Adrenal gland (tissue), 9 donors: ENCODE measurements at regions not wholly inside any gene's neighbourhood (a gene's known extent, or its start where the extent isn't known, plus 50 kb on each side); places are given as distances from the start of the nearest gene placed in this dataset.
"Not testable (repeated sequence)": the region's sequence is repeated elsewhere in the genome, so short reads cannot be mapped to it uniquely, and the experiment has no call there.

Experiments used
- DNase-seq, 7 donors: peaks; one replicate each; pipeline ENCODE4 v3.0.0-alpha.2; 2019 to 2020
- H3K27ac ChIP-seq, 5 donors: fragments of 200-600 bp; sonication (generic) in 4 of 5; 1 replicate in 3 of 5; 2 replicates in 2 of 5; pipeline versions ENCODE4 v1.5.1 to v1.8.0; 2016 to 2020; ENCODE audit warnings: mild to moderate bottlenecking in 1 of 5
- H3K27me3 ChIP-seq: fragments of 200-600 bp; 2 replicates; pipeline ENCODE4 v1.8.0; 2021
- H3K36me3 ChIP-seq, 2 donors: fragments of 200-600 bp; replicated peaks in 1 of 2; 1 replicate in 1 of 2; 2 replicates in 1 of 2; pipeline versions ENCODE4 v1.5.1 to v1.8.0; 2018 to 2022
- H3K4me1 ChIP-seq, 2 donors: fragments of 200-600 bp; replicated peaks in 1 of 2; 1 replicate in 1 of 2; 2 replicates in 1 of 2; pipeline versions ENCODE4 v1.5.1 to v1.8.0; 2018 to 2021
- H3K4me3 ChIP-seq, 4 donors: fragments of 200-600 bp; sonication (generic) in 3 of 4; one replicate each; pipeline ENCODE4 v1.5.1; 2016 to 2018
- H3K9me3 ChIP-seq, 3 donors: fragments of 200-600 bp; sonication (generic) in 1 of 3; replicated peaks in 1 of 3; 1 replicate in 2 of 3; 2 replicates in 1 of 3; pipeline versions ENCODE4 v1.5.1 to v1.8.0; 2016 to 2021
- POLR2A ChIP-seq, 2 donors: fragments of 450-650 bp; IDR thresholded peaks; one replicate each; pipeline ENCODE4 v1.6.1; 2017; ENCODE audit warnings: antibody characterized with exemption in 2 of 2, mild to moderate bottlenecking in 2 of 2, moderate library complexity in 1 of 2
- WGBS, 4 donors: extraction: QIAGEN DNeasy Blood & Tissue Kit in 2 of 4; methylation state at CpG; one replicate each; pipeline versions ENCODE4 v1.1.5 to v1.1.7; 2013 to 2017; 5-methylcytosine and 5-hydroxymethylcytosine counted together
- intact Hi-C, 2 donors: fragments of 100-400 bp; cut with DNase I; formaldehyde crosslinking; loops; one replicate each; pipeline versions ENCODE4 v1.14.1 to v1.15.0; 2022 to 2023
- TF ChIP-seq, protein P1 (sequence below), 6 experiments: fragments of 450-650 bp in 4 of 6; fragments of 200-600 bp in 2 of 6; sonication (generic) in 1 of 6; IDR thresholded peaks; 1 replicate in 5 of 6; 2 replicates in 1 of 6; pipeline versions ENCODE4 v1.5.1 to v1.8.0; 2016 to 2021; ENCODE audit warnings: antibody characterized with exemption in 6 of 6, mild to moderate bottlenecking in 2 of 6, moderate library complexity in 1 of 6
- donor health status: healthy with polysubstance abuse.
- donor health status: Bipolar disorder and iron deficiency.
- donor health status: DM: yes; HTN: yes; CAD: no.
- donor health status: DM: no; HTN: no; CAD: no.
- donor health status: DM: no; HTN: no; CAD: no.

DNA sequence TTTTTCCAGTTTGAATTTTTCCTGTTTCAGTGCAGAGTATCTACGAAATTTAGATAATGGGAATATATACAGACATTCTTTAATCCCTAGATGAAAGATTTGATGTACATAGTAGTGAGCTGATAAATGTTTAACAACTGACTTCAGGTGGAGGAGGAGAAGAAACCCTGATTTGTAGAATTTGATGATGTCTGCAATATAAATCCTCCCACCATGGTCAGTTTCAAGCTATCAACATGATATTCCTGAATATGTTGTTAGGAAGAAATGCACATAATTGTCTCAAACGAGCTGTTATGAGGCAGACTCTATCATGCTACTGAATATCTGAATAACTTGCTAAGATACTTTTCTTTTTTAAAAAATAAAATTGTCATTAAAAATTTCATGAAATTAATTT, 629.3 kb upstream of the LRRN3 start:
- intact Hi-C loops = no loop called here
- TF ChIP-seq, protein P1, sequence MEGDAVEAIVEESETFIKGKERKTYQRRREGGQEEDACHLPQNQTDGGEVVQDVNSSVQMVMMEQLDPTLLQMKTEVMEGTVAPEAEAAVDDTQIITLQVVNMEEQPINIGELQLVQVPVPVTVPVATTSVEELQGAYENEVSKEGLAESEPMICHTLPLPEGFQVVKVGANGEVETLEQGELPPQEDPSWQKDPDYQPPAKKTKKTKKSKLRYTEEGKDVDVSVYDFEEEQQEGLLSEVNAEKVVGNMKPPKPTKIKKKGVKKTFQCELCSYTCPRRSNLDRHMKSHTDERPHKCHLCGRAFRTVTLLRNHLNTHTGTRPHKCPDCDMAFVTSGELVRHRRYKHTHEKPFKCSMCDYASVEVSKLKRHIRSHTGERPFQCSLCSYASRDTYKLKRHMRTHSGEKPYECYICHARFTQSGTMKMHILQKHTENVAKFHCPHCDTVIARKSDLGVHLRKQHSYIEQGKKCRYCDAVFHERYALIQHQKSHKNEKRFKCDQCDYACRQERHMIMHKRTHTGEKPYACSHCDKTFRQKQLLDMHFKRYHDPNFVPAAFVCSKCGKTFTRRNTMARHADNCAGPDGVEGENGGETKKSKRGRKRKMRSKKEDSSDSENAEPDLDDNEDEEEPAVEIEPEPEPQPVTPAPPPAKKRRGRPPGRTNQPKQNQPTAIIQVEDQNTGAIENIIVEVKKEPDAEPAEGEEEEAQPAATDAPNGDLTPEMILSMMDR (IDR thresholded peaks at IDR 0.05) = no peak
- no peak for TF ChIP-seq POLR2A (IDR thresholded peaks at IDR 0.05)
- no peaks in the 10 kb centered on the region for H3K9me3 ChIP-seq
- DNase-seq = no peak
- 45 to 71% (median 53%) methylated on average over 2 of the region's 2 CpGs for WGBS, 4 donors
- H3K36me3 ChIP-seq = no peaks in the 10 kb centered on the region
- no peak overlapping the region for H3K27ac ChIP-seq
- no peaks in the 10 kb centered on the region for H3K27me3 ChIP-seq
- no peaks in the 10 kb centered on the region for H3K4me1 ChIP-seq
- no peak overlapping the region for H3K4me3 ChIP-seq

DNA sequence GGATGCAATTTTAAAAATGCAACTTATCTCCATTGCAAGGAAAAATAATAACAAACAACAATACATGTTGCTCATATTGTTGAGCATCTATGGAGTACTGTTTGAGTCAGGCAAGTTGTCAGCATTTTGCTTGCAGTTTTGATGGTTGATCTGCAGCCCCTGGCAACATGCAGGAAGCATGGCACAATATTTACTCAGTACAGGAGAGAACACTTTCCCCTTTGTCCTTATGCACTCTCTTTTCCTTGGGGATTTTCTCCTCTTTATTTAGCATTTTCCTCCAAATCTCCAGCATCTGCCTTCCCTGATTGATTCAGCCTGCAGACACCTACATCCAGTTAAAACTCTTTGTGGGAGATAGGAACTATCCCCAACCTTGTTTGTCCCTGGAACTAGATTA, 620.5 kb upstream of the LRRN3 start:
- Histone ChIP-seq H3K27me3 (no peaks in the 10 kb centered on the region), H3K9me3 (no peaks in the 10 kb centered on the region), H3K4me3 (no peak overlapping the region), H3K36me3 (no peaks in the 10 kb centered on the region), H3K27ac (no peak overlapping the region), H3K4me1 (no peaks in the 10 kb centered on the region)
- intact Hi-C loops = no loop called here
- TF ChIP-seq, protein P1 (IDR thresholded peaks at IDR 0.05) = no peak
- no peak for TF ChIP-seq POLR2A (IDR thresholded peaks at IDR 0.05)
- no peak for DNase-seq

DNA sequence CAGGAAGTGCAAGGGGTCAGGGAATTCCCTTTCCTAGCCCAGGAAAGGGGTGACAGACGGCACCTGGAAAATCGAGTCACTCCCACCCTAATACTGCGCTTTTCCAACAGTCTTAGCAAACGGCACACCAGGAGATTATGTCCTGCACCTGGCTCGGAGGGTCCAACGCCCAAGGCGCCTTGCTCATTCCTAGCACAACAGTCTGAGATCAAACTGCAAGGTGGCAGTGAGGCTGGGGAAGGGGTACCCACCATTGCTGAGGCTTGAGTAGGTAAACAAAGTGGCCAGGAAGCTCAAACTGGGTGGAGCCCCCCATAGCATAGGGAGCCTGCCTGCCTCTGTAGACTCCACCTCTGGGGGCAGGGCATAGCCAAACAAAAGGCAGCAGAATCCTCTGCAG, 618.5 kb upstream of the LRRN3 start:
- H3K27me3 ChIP-seq, DNase-seq, intact Hi-C loops, H3K9me3 ChIP-seq, H3K36me3 ChIP-seq, H3K27ac ChIP-seq, H3K4me1 ChIP-seq, H3K4me3 ChIP-seq: not testable (repeated sequence)
- WGBS, 4 donors = 74 to 92% (median 84%) methylated on average over 3 to 7 of the region's 7 CpGs

DNA sequence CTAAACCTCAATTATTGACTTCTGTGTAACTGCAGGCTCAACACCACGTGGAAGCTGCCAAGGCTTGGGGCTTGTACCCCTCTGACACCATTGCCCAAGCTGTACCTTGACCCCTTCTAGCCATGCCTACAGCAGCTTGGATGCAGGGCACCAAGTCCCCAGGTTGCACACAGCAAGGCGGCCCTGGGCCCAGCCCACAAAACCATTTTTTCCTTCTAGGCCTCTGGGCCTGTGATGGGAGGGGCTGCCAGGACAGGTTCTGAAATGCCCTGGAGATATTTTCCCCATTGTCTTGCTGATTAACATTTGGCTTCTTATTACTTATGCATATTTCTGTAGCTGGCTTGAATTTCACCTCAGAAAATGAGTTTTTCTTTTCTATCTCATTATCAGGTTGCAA, 610.0 kb upstream of the LRRN3 start:
- Histone ChIP-seq H3K27ac (no peak overlapping the region), H3K9me3 (no peaks in the 10 kb centered on the region), H3K4me3 (no peak overlapping the region), H3K4me1 (no peaks in the 10 kb centered on the region), H3K27me3 (no peaks in the 10 kb centered on the region), H3K36me3 (no peaks in the 10 kb centered on the region)
- 85 to 98% (median 93%) methylated on average over 2 of the region's 2 CpGs for WGBS, 4 donors
- intact Hi-C loops = no loop called here
- TF ChIP-seq POLR2A (IDR thresholded peaks at IDR 0.05) = no peak
- TF ChIP-seq, protein P1 (IDR thresholded peaks at IDR 0.05) = no peak
- no peak for DNase-seq

DNA sequence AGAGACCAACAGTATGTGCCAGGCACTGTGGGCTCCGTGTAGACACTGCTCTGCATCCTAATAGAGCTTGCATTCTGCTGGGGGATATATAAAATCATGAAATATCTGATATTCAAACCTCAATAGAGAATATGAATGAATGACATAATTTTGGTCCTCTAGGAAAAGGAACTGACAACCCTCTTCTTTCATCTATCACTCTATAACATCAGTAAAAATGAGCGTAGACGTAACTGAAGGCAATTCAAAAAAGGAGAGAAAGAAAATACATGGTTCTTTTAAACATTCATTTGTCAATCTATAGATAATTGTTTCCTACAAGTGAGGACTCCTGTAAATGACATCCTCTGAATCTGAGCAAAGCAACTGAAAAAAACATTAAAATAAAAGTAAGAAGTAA, 607.4 kb upstream of the LRRN3 start:
- H3K4me1 ChIP-seq = no peaks in the 10 kb centered on the region
- WGBS, 4 donors = 84 to 91% (median 89%) methylated on average over 3 of the region's 3 CpGs
- no peaks in the 10 kb centered on the region for H3K27me3 ChIP-seq
- H3K27ac ChIP-seq = no peak overlapping the region
- TF ChIP-seq, protein P1 (IDR thresholded peaks at IDR 0.05) = no peak
- no peak for TF ChIP-seq POLR2A (IDR thresholded peaks at IDR 0.05)
- intact Hi-C loops = no loop called here
- H3K36me3 ChIP-seq = no peaks in the 10 kb centered on the region
- no peak overlapping the region for H3K4me3 ChIP-seq
- H3K9me3 ChIP-seq = no peaks in the 10 kb centered on the region
- no peak for DNase-seq
